ENCODE measurements at regions not wholly inside any gene's neighbourhood (a gene's known extent, or its start where the extent isn't known, plus 50 kb on each side); places are given as distances from the start of the nearest gene placed in this dataset.
"Not testable (repeated sequence)": the region's sequence is repeated elsewhere in the genome, so short reads cannot be mapped to it uniquely, and the experiment has no call there.

GRCh38 chr9:86475255-86475654, 121.0 kb upstream of the TUT7 start:
- not testable (repeated sequence) for H3K27ac Mint-ChIP-seq; H3K36me3 Mint-ChIP-seq (ENCODE audit: low read depth); H3K9me3 Mint-ChIP-seq; H3K4me3 Mint-ChIP-seq; H3K4me1 Mint-ChIP-seq (ENCODE audit: low read depth)
- H3K27me3 Mint-ChIP-seq = peaks cover 31% of the 10 kb centered on the region

- H3K9me3 Mint-ChIP-seq = no peaks in the 10 kb centered on the region
- peaks cover 12% of the 10 kb centered on the region for H3K27me3 Mint-ChIP-seq
- no peaks in the 10 kb centered on the region for H3K4me1 Mint-ChIP-seq (ENCODE audit: low read depth)
- H3K36me3 Mint-ChIP-seq (ENCODE audit: low read depth) = no peaks in the 10 kb centered on the region
- H3K27ac Mint-ChIP-seq = no peak overlapping the region
- no peak overlapping the region for H3K4me3 Mint-ChIP-seq
Measured at GRCh38 chr9:86471171-86471815, 117.1 kb upstream of the TUT7 start.

- H3K36me3 Mint-ChIP-seq (ENCODE audit: low read depth) = no peaks in the 10 kb centered on the region
- no peak overlapping the region for H3K4me3 Mint-ChIP-seq
- H3K27me3 Mint-ChIP-seq = peaks cover 12% of the 10 kb centered on the region
- no peaks in the 10 kb centered on the region for H3K9me3 Mint-ChIP-seq
- no peaks in the 10 kb centered on the region for H3K4me1 Mint-ChIP-seq (ENCODE audit: low read depth)
- no peak overlapping the region for H3K27ac Mint-ChIP-seq
Measured at GRCh38 chr9:86470326-86470725, 116.1 kb upstream of the TUT7 start.

GRCh38 chr9:86469476-86470250, 115.5 kb upstream of the TUT7 start:
- no peaks in the 10 kb centered on the region for H3K4me1 Mint-ChIP-seq (ENCODE audit: low read depth)
- H3K9me3 Mint-ChIP-seq = no peaks in the 10 kb centered on the region
- H3K36me3 Mint-ChIP-seq (ENCODE audit: low read depth) = no peaks in the 10 kb centered on the region
- no peak overlapping the region for H3K27ac Mint-ChIP-seq
- H3K27me3 Mint-ChIP-seq = peaks cover 12% of the 10 kb centered on the region
- no peak overlapping the region for H3K4me3 Mint-ChIP-seq

- Mint-ChIP-seq H3K4me1 (ENCODE audit: low read depth) (no peaks in the 10 kb centered on the region), H3K9me3 (no peaks in the 10 kb centered on the region), H3K36me3 (ENCODE audit: low read depth) (no peaks in the 10 kb centered on the region), H3K27me3 (peaks cover 3% of the 10 kb centered on the region), H3K27ac (no peak overlapping the region), H3K4me3 (no peak overlapping the region)
Measured at GRCh38 chr9:86464242-86464641, 110.0 kb upstream of the TUT7 start.

GRCh38 chr9:86460216-86461002, 106.2 kb upstream of the TUT7 start:
- Mint-ChIP-seq H3K4me3 (no peak overlapping the region), H3K9me3 (no peaks in the 10 kb centered on the region), H3K27ac (no peak overlapping the region)

GRCh38 chr9:86459599-86460155, 105.5 kb upstream of the TUT7 start:
- Mint-ChIP-seq H3K27ac (no peak overlapping the region), H3K27me3 (no peaks in the 10 kb centered on the region), H3K36me3 (ENCODE audit: low read depth) (no peaks in the 10 kb centered on the region), H3K4me3 (no peak overlapping the region), H3K4me1 (ENCODE audit: low read depth) (no peaks in the 10 kb centered on the region), H3K9me3 (no peaks in the 10 kb centered on the region)

More at GRCh38 chr9:86460216-86461002, 106.2 kb upstream of the TUT7 start:
- Mint-ChIP-seq H3K4me1 (ENCODE audit: low read depth) (no peaks in the 10 kb centered on the region), H3K36me3 (ENCODE audit: low read depth) (no peaks in the 10 kb centered on the region), H3K27me3 (no peaks in the 10 kb centered on the region)

GRCh38 chr9:86459191-86459590, 105.0 kb upstream of the TUT7 start:
- Mint-ChIP-seq H3K36me3 (ENCODE audit: low read depth) (no peaks in the 10 kb centered on the region), H3K27me3 (no peaks in the 10 kb centered on the region), H3K27ac (no peak overlapping the region), H3K4me3 (no peak overlapping the region), H3K9me3 (no peaks in the 10 kb centered on the region), H3K4me1 (ENCODE audit: low read depth) (no peaks in the 10 kb centered on the region)

- Mint-ChIP-seq H3K4me3 (no peak overlapping the region), H3K36me3 (ENCODE audit: low read depth) (no peaks in the 10 kb centered on the region), H3K4me1 (ENCODE audit: low read depth) (no peaks in the 10 kb centered on the region), H3K27me3 (no peaks in the 10 kb centered on the region), H3K27ac (no peak overlapping the region), H3K9me3 (no peaks in the 10 kb centered on the region)
Measured at GRCh38 chr9:86458191-86458855, 104.1 kb upstream of the TUT7 start.

- Mint-ChIP-seq H3K36me3 (ENCODE audit: low read depth) (no peaks in the 10 kb centered on the region), H3K27me3 (no peaks in the 10 kb centered on the region), H3K4me1 (ENCODE audit: low read depth) (no peaks in the 10 kb centered on the region), H3K4me3 (no peak overlapping the region), H3K27ac (no peak overlapping the region), H3K9me3 (no peaks in the 10 kb centered on the region)
Measured at GRCh38 chr9:86456416-86456815, 102.2 kb upstream of the TUT7 start.

- Mint-ChIP-seq H3K36me3 (ENCODE audit: low read depth) (no peaks in the 10 kb centered on the region), H3K4me1 (ENCODE audit: low read depth) (no peaks in the 10 kb centered on the region), H3K9me3 (no peaks in the 10 kb centered on the region), H3K4me3 (no peak overlapping the region), H3K27ac (no peak overlapping the region), H3K27me3 (no peaks in the 10 kb centered on the region)
Measured at GRCh38 chr9:86454701-86455615, 100.7 kb upstream of the TUT7 start.

GRCh38 chr9:86452201-86452828, 98.1 kb upstream of the TUT7 start:
- no peak overlapping the region for H3K4me3 Mint-ChIP-seq
- no peaks in the 10 kb centered on the region for H3K9me3 Mint-ChIP-seq
- no peak overlapping the region for H3K27ac Mint-ChIP-seq
- H3K27me3 Mint-ChIP-seq = no peaks in the 10 kb centered on the region
- no peaks in the 10 kb centered on the region for H3K36me3 Mint-ChIP-seq (ENCODE audit: low read depth)
- no peaks in the 10 kb centered on the region for H3K4me1 Mint-ChIP-seq (ENCODE audit: low read depth)

GRCh38 chr9:86449246-86449645, 95.0 kb upstream of the TUT7 start:
- H3K9me3 Mint-ChIP-seq = no peaks in the 10 kb centered on the region
- peaks cover 10% of the 10 kb centered on the region for H3K27me3 Mint-ChIP-seq
- H3K36me3 Mint-ChIP-seq (ENCODE audit: low read depth) = no peaks in the 10 kb centered on the region

More at GRCh38 chr9:86449246-86449645, 95.0 kb upstream of the TUT7 start:
- H3K4me3 Mint-ChIP-seq = no peak overlapping the region
- no peak overlapping the region for H3K27ac Mint-ChIP-seq
- H3K4me1 Mint-ChIP-seq (ENCODE audit: low read depth) = no peaks in the 10 kb centered on the region
